ENCODE measurements at regions not wholly inside any gene's neighbourhood (a gene's known extent, or its start where the extent isn't known, plus 50 kb on each side); places are given as distances from the start of the nearest gene placed in this dataset.

GRCh38 chr1:96641282-96641681 is 80.3 kb upstream of the PTBP2 start:
- TF ChIP-seq CTCF (optimal IDR thresholded peaks at IDR 0.05 in 1 of 3, IDR thresholded peaks at IDR 0.05 in 1 of 3, conservative IDR thresholded peaks at IDR 0.05 in 1 of 3; ENCODE audit: extremely low read depth in 1 of 3, insufficient read depth in 2 of 3, low read length in 3 of 3) (no peak), EZH2 (IDR thresholded peaks at IDR 0.05; ENCODE audit: low read length) (no peak)

All from keratinocyte (primary cell).